ENCODE measurements at regions not wholly inside any gene's neighbourhood (a gene's known extent, or its start where the extent isn't known, plus 50 kb on each side); places are given as distances from the start of the nearest gene placed in this dataset.

DNA sequence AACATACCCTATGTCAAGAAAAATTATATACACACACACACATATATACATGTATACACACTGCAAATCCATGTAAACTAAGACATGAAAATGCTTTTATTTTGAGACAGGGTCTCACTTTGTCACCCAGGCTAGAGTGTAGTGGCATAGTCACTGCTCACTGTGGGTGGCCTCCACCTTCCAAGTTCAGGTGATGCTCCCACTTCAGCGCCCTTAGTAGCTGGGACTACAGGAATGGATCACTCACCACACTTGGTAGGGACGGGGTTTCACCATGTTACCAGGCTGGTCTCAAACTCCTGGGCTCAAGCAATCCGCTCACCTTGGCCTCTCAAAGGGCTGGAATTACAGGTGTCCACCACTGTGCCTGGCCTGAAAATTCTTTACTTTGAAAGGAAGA, 617.6 kb downstream of the NYAP2 start:
- no peaks in the 10 kb centered on the region for H3K27me3 ChIP-seq
- H3K4me3 ChIP-seq, result no peak overlapping the region
- H3K9me3 ChIP-seq, result no peaks in the 10 kb centered on the region
- no peaks in the 10 kb centered on the region for H3K36me3 ChIP-seq
- TF ChIP-seq, protein P1, sequence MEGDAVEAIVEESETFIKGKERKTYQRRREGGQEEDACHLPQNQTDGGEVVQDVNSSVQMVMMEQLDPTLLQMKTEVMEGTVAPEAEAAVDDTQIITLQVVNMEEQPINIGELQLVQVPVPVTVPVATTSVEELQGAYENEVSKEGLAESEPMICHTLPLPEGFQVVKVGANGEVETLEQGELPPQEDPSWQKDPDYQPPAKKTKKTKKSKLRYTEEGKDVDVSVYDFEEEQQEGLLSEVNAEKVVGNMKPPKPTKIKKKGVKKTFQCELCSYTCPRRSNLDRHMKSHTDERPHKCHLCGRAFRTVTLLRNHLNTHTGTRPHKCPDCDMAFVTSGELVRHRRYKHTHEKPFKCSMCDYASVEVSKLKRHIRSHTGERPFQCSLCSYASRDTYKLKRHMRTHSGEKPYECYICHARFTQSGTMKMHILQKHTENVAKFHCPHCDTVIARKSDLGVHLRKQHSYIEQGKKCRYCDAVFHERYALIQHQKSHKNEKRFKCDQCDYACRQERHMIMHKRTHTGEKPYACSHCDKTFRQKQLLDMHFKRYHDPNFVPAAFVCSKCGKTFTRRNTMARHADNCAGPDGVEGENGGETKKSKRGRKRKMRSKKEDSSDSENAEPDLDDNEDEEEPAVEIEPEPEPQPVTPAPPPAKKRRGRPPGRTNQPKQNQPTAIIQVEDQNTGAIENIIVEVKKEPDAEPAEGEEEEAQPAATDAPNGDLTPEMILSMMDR (IDR thresholded peaks at IDR 0.05), result no peak
- intact Hi-C loops (cut with DNase I; ENCODE audit: low total_unique reads), result no loop called here
- H3K27ac ChIP-seq, result no peak overlapping the region
- H3K4me1 ChIP-seq, result no peaks in the 10 kb centered on the region
- DNase-seq, result no peak

DNA sequence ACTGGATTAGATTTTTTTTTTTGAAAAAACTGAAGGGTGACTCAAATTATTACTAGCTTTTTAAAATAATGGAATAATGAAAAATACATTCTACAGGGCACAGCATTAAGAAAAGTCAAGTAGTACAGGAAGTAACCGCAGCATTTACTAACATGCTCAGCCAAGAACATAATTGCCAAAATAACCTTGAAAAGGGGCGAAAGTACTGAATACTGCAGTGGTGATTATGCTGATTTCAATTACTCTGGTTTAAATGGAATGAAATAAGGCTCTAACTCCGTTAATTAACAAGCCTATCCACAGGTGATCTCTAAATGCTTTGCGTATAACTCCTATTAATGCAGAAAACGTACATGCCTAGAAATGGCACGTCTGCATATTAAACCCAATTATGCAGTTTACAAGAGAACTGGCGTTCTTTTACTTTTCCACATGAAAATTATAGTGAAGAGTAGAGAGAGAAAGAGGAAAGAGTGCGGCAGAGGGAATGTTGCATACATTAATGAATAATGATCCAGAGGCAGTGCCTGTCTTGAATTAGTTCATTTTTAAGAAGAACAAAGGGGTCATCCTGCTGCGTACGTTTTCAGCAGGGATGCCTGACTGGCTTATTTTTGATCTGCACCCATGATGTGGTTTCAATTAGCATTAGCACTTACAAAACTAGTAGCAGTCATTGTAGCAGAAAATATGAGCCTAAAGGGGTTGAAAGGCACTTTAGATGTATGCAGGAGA, 612.4 kb downstream of the NYAP2 start:
- TF ChIP-seq, protein P1 (IDR thresholded peaks at IDR 0.05), result no peak
- Histone ChIP-seq H3K4me3 (no peak overlapping the region), H3K9me3 (no peaks in the 10 kb centered on the region), H3K27me3 (no peaks in the 10 kb centered on the region), H3K27ac (no peak overlapping the region), H3K36me3 (no peaks in the 10 kb centered on the region), H3K4me1 (no peaks in the 10 kb centered on the region)
- no peak for DNase-seq
- intact Hi-C loops (cut with DNase I; ENCODE audit: low total_unique reads), result no loop called here

DNA sequence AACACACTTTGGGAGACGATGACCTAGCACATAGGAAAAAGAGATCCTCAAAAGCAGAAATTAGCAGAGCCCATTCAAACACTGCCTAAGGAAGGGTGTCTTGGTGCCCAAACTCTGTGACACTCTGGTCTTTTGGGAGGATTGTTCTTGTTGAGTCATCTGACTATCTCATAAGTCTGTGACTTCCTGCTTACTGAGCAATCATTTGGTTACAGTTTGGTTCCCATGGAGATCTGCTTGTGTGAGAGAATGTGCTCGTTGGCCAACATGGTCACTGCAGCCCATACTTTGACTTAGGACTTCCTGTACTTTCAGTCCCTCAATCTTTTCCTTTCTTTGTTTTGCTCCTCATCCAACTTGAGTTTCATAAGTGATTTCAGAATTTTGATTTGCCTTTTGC, 602.9 kb downstream of the NYAP2 start:
- Histone ChIP-seq H3K27ac (no peak overlapping the region), H3K4me3 (no peak overlapping the region), H3K27me3 (no peaks in the 10 kb centered on the region), H3K9me3 (no peaks in the 10 kb centered on the region), H3K36me3 (no peaks in the 10 kb centered on the region), H3K4me1 (peaks cover 0 to 8% (median 0%) of the 10 kb centered on the region in 4 donors)
- intact Hi-C loops (cut with DNase I; ENCODE audit: low total_unique reads), result no loop called here
- TF ChIP-seq, protein P1 (IDR thresholded peaks at IDR 0.05), result no peak
- peak in 1 of 2 donors; percentile 55 for DNase-seq

DNA sequence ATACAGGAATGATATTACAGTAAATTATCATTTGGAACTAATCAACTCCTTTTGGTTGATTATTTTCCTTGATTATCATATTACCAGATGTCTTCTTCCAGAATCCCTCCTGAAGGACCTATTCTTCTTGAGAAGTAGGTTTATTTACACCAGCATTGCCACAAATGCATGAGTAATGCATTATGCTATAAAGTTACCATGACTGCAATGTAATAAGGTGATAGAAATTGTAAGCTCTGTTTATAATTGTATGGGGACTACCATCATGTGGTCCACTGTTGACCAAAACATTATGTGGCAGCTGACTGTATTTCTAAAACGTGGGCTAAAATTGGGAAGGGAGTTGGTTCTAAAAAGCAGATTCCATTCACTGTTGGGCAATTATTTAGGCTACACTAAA, 602.2 kb downstream of the NYAP2 start:
- no peaks in the 10 kb centered on the region for H3K9me3 ChIP-seq
- DNase-seq, result no peak
- H3K36me3 ChIP-seq, result no peaks in the 10 kb centered on the region
- no peak overlapping the region for H3K4me3 ChIP-seq
- intact Hi-C loops (cut with DNase I; ENCODE audit: low total_unique reads), result no loop called here
- peaks cover 0 to 8% (median 0%) of the 10 kb centered on the region in 4 donors for H3K4me1 ChIP-seq
- H3K27ac ChIP-seq, result no peak overlapping the region
- H3K27me3 ChIP-seq, result no peaks in the 10 kb centered on the region
- TF ChIP-seq, protein P1 (IDR thresholded peaks at IDR 0.05), result no peak

DNA sequence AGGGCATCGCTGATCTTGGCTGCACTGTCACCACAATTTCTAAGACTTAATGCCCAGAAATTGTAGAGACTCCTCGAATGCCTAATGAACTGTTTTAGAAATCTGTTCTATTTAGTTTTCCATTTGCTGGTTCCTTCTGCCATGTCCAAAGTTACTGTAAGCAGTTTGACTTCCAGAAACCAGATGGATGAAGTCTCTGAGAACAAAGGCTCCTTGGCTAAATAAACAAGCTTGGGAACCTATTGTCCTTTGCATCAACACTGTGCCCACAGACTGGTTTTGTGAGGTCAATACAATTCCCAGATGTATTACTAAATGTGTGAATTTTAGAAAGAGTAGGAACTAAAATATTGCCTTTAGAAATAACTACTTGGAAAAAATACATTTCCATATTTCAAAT, 600.2 kb downstream of the NYAP2 start:
- intact Hi-C loops (cut with DNase I; ENCODE audit: low total_unique reads), result no loop called here
- no peak for DNase-seq
- Histone ChIP-seq H3K4me1 (peaks cover 0 to 8% (median 0%) of the 10 kb centered on the region in 4 donors), H3K36me3 (no peaks in the 10 kb centered on the region), H3K27me3 (no peaks in the 10 kb centered on the region), H3K4me3 (no peak overlapping the region), H3K9me3 (no peaks in the 10 kb centered on the region), H3K27ac (no peak overlapping the region)
- TF ChIP-seq, protein P1 (IDR thresholded peaks at IDR 0.05), result no peak
